ENCODE measurements at regions not wholly inside any gene's neighbourhood (a gene's known extent, or its start where the extent isn't known, plus 50 kb on each side); places are given as distances from the start of the nearest gene placed in this dataset.

DNA sequence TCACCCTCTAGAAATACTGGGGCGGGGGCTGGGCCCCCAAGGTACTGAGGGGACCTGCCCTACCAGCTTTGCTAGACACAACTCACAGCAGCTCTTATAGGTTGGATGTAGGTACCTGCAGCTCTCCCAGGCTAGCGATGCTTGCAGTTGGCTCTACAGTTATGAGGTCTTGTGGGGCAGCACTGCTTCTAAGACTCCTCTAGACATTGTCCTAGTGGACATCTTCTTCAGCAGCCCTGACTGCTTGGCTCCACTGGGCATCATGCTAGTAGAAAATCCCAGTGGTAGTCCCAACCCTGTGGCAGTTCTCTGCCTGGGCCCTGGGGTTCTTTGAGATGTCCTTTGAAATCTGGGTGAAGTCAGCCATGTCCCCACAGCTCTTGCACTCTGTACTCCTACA lies 419.3 kb upstream of the SEL1L start:
- H3K36me3 ChIP-seq: no peaks in the 10 kb centered on the region
- DNase-seq: no peak
- no peak overlapping the region for H3K4me3 ChIP-seq
- TF ChIP-seq, protein P1, sequence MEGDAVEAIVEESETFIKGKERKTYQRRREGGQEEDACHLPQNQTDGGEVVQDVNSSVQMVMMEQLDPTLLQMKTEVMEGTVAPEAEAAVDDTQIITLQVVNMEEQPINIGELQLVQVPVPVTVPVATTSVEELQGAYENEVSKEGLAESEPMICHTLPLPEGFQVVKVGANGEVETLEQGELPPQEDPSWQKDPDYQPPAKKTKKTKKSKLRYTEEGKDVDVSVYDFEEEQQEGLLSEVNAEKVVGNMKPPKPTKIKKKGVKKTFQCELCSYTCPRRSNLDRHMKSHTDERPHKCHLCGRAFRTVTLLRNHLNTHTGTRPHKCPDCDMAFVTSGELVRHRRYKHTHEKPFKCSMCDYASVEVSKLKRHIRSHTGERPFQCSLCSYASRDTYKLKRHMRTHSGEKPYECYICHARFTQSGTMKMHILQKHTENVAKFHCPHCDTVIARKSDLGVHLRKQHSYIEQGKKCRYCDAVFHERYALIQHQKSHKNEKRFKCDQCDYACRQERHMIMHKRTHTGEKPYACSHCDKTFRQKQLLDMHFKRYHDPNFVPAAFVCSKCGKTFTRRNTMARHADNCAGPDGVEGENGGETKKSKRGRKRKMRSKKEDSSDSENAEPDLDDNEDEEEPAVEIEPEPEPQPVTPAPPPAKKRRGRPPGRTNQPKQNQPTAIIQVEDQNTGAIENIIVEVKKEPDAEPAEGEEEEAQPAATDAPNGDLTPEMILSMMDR (IDR thresholded peaks at IDR 0.05): no peak
- intact Hi-C loops (cut with DNase I): no loop called here
- H3K4me1 ChIP-seq: no peaks in the 10 kb centered on the region
- ATAC-seq: no peak
- no peaks in the 10 kb centered on the region for H3K9me3 ChIP-seq
- H3K27ac ChIP-seq: no peak overlapping the region
- H3K27me3 ChIP-seq (ENCODE audit: low read depth): no peaks in the 10 kb centered on the region

GRCh38 chr14:81953419-81953818 lies 419.8 kb upstream of the SEL1L start:
- intact Hi-C loops (cut with DNase I): no loop called here
- H3K4me1 ChIP-seq: no peaks in the 10 kb centered on the region
- peak in 1 of 2 donors; percentile 17 for ATAC-seq
- no peak overlapping the region for H3K27ac ChIP-seq
- TF ChIP-seq, protein P1 (IDR thresholded peaks at IDR 0.05): no peak
- H3K9me3 ChIP-seq: no peaks in the 10 kb centered on the region
- no peaks in the 10 kb centered on the region for H3K36me3 ChIP-seq
- no peaks in the 10 kb centered on the region for H3K27me3 ChIP-seq (ENCODE audit: low read depth)
- no peak overlapping the region for H3K4me3 ChIP-seq
- no peak for DNase-seq

DNA sequence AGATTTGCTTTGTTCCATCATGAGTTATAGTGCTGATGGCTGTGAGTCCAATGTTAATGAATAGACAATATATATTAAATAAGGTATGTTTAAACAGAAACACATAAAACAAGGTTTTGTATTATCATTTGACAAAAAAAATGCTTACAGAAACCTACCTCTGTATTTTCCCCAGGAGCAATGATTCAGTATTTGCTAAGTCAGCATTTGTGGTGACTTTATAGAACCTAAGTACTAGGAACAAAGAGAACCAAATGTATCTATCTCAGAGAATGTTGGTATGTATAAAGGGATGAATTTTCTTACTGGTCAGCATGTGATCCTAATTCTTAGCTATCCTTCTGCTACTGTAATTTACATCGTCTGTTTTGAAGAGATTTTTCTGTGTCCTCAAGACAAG lies 421.5 kb upstream of the SEL1L start:
- H3K9me3 ChIP-seq: no peaks in the 10 kb centered on the region
- no peak for ATAC-seq
- intact Hi-C loops (cut with DNase I): no loop called here

DNA sequence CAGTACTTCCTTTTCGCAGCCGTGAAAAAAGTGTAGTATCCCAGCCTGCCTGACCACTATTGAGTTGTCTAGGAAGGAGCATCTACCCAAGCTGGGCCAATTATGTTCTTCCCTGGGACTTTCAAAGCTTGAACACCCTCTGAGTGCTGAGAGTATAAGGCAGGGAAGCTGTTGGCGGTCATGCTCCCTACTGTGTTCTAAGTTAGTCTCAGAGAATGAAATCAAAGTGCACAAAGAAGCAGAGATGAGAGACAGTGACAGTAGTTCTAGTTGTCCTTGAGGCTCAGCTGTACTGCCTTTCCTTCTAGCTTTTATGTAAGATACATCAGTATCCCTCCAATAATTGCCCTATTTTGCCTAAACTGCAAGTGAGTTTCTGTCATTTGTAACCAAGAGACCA lies 427.1 kb upstream of the SEL1L start:
- no peak overlapping the region for H3K4me3 ChIP-seq
- H3K27me3 ChIP-seq (ENCODE audit: low read depth): no peaks in the 10 kb centered on the region
- TF ChIP-seq, protein P1 (IDR thresholded peaks at IDR 0.05): no peak
- H3K27ac ChIP-seq: no peak overlapping the region
- ATAC-seq: no peak
- DNase-seq: no peak
- H3K4me1 ChIP-seq: no peaks in the 10 kb centered on the region
- intact Hi-C loops (cut with DNase I): no loop called here
- H3K36me3 ChIP-seq: no peaks in the 10 kb centered on the region
- H3K9me3 ChIP-seq: no peaks in the 10 kb centered on the region

More for the DNA sequence above, 421.5 kb upstream of the SEL1L start:
- TF ChIP-seq, protein P1 (IDR thresholded peaks at IDR 0.05): no peak
- Histone ChIP-seq H3K27me3 (ENCODE audit: low read depth) (no peaks in the 10 kb centered on the region), H3K36me3 (no peaks in the 10 kb centered on the region), H3K27ac (no peak overlapping the region), H3K4me3 (no peak overlapping the region), H3K4me1 (no peaks in the 10 kb centered on the region)
- no peak for DNase-seq

- no peak for DNase-seq
- no peak overlapping the region for H3K27ac ChIP-seq
- TF ChIP-seq, protein P1 (IDR thresholded peaks at IDR 0.05): no peak
- intact Hi-C loops (cut with DNase I): no loop called here
- H3K27me3 ChIP-seq (ENCODE audit: low read depth): no peaks in the 10 kb centered on the region
- H3K4me3 ChIP-seq: no peak overlapping the region
- H3K4me1 ChIP-seq: no peaks in the 10 kb centered on the region
- no peaks in the 10 kb centered on the region for H3K36me3 ChIP-seq
- ATAC-seq: no peak
- no peaks in the 10 kb centered on the region for H3K9me3 ChIP-seq
Measured at GRCh38 chr14:81963846-81964245, 430.2 kb upstream of the SEL1L start.

- no peak for ATAC-seq
- Histone ChIP-seq H3K27ac (no peak overlapping the region), H3K4me3 (no peak overlapping the region), H3K27me3 (ENCODE audit: low read depth) (no peaks in the 10 kb centered on the region), H3K9me3 (no peaks in the 10 kb centered on the region), H3K4me1 (no peaks in the 10 kb centered on the region), H3K36me3 (no peaks in the 10 kb centered on the region)
- no peak for DNase-seq
- TF ChIP-seq, protein P1 (IDR thresholded peaks at IDR 0.05): no peak
- intact Hi-C loops (cut with DNase I): no loop called here
Measured at GRCh38 chr14:81970307-81970706, 436.7 kb upstream of the SEL1L start.
